ENCODE measurements at regions not wholly inside any gene's neighbourhood (a gene's known extent, or its start where the extent isn't known, plus 50 kb on each side); places are given as distances from the start of the nearest gene placed in this dataset.

DNA sequence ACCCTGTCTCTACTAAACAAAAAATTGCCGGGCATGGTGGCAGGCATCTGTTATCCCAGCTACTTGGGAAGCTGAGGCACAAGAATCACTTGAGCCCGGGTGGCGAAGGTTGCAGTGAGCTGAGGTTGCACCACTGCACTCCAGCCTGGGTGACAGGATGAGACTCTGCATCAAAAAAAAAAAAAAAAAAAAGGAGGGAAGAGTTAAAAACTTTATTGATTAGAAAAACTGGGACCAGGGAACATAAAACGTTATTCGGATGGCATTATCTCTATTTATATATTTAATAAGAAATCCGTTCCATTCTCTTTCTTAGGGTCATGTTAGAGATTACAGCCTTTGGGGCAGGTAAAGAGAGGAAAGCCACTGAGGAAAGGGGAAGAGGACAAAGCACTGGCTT, 197.5 kb downstream of the BCR start:
- no peak for DNase-seq

DNA sequence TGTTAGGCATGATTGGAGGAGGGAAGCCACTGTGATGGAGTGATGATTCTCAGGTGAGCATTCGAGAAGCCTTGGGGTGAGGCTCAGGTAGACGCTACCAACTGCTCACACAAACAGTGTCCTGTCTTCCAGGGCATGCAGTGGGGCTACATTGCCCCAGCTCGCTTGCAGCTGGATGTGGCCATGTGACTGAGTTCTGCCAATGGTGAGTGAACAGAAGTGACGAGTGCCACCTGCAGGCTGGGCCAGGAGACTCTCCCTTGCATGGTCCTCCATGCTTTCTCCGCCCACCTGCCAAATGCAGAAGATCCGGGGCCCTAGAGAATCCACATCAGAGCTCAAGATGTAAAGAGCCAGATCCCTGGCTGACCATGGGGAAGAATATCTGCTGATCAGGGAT, 195.9 kb downstream of the BCR start:
- peak; percentile 31 to 54 (median 38) for DNase-seq

DNA sequence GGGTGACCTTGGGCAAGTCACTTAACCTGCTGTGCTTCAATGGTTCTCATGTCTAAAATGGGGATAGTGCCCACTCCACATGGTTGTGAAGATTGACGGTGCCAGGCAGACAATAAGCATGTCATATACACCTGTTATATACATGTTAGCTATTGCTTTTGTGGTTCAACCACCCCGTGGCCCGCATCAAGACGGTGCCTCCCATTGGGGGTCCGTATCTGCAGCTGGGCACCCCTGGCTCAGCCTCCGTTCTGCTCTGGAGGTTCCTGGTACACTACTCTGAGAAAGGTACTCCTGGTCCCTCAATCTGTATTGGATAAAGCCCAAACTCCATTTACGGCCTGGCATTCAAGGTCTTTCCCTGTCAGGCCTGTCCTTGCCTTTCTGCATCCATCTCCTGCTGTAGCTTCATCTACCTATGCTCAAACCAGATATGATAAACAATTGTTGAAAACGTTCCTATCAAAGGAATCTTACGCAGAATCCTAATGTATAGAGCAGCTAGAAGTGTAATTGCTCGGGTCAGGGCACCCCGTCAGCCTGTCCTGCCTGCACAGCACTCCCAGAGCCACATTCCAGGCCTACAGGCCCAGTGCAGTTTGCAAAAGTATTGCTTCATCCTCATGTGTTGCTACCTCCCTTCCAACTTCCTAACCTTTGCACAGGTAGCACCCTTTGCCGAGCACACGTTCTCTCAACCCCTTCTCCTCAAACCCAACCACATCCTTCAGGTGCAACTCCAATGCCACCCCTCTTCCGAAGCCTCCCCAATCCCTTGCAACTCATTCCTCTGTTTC, 194.9 kb downstream of the BCR start:
- DNase-seq = no peak

DNA sequence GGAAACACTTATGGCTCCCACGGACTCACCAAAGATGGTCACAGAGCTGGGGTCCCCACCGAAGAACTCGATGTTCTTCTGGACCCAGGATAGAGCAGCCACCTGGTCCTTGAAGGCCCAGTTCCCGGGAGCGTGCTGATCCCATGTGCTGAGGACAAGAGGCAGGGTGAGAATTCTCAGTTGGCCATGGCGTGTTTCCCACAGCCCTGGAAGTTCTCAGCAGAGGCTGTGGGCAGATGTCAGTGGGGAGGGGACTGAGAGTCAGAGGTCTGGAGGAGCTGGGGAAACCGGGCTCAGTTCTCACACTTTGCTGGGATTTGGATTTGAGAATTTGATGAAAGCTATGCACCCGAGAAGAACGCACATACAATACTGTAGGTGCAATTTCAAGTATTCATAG, 193.3 kb downstream of the BCR start:
- no peak for DNase-seq

DNA sequence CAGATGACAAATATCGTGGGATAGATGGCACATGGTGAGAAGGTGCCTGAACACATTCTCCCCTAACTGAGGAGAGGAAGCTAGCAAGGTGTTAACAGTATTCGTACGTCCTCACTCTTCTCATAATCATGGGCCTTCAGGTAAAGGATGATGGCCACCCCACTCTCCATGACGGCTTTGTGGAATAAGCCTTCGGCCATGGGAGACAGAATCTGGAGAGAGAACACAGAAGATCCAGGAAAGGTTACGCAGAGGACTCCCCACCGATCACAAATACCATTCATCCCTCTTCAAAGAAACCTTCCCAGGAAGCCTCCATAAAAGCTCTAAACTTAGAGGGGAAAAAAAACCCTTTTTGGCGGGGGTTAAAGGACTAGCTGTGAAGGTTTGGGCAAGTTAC, 189.9 kb downstream of the BCR start:
- DNase-seq = no peak

DNA sequence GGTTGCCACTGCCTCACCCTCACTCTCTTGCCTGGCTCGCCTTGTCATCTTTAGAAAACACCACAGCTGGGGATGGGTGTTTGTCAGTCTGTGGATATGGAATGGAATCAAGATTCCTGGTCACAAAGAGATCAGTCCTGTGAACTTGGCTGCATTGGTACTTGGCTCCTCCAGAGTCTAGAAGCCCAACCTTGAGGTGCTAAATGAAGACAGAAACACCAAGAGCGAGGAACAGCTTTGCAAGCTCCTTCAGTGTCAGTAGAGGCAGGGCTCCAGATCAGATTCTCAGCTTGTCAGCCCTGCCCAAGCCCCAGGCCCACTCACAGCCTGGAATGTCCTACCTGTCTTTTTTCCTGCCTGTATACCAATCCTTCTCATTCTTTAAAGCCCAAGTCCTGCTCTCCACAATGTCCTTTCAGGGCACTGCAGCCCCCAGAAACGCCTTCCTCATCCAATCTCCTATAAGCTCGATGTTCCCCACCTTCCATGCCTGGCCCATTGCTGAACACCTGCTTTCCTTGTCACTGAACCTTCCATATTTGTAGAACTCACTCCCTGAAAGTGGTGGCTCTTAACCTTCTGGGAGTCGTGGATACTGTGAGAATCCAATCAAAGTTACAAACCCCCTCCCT, 188.9 kb downstream of the BCR start:
- no peak for DNase-seq

Measured in suppressor macrophage treated with lipopolysaccharide for 1 hour (primary cell).